Common myeloid progenitor, CD34-positive (primary cell): ENCODE measurements at regions not wholly inside any gene's neighbourhood (a gene's known extent, or its start where the extent isn't known, plus 50 kb on each side); places are given as distances from the start of the nearest gene placed in this dataset.

Experiments
- CTCF ChIA-PET: fragments of 350-600 bp; sonication (Branson Sonifier 250); formaldehyde crosslinking; loops from one replicate; lab custom pipeline; 2021; ENCODE audit warnings: antibody characterized with exemption; lab: Charles Lee
- POLR2A ChIA-PET: fragments of 350-600 bp; sonication (Branson Sonifier 250); formaldehyde crosslinking; loops from one replicate; lab custom pipeline; 2021; ENCODE audit warnings: antibody characterized with exemption; lab: Charles Lee
- DNase-seq, 3 donors: peaks; one replicate each; pipeline versions ENCODE4 v3.0.0 to v3.0.0-alpha.2; 2013
- H3K27ac ChIP-seq, 2 experiments: 1 replicate in 1 of 2; 2 replicates in 1 of 2; pipeline ENCODE4 v1.7.0; 2013; ENCODE audit warnings: inconsistent platforms in 2 of 2, low read length in 2 of 2, mild to moderate bottlenecking in 2 of 2, low read depth in 1 of 2, moderate library complexity in 1 of 2; ENCODE audit not compliant: severe bottlenecking in 2 of 2, insufficient read depth in 1 of 2, poor library complexity in 1 of 2
- H3K27me3 ChIP-seq, 5 experiments: replicated peaks in 2 of 5; 1 replicate in 3 of 5; 2 replicates in 2 of 5; pipeline versions ENCODE4 v1.6.1 to v1.7.0; 2013; ENCODE audit warnings: low read length in 4 of 5, mild to moderate bottlenecking in 2 of 5, moderate library complexity in 2 of 5, inconsistent platforms in 1 of 5; ENCODE audit not compliant: insufficient read depth in 5 of 5, control insufficient read depth in 4 of 5
- H3K36me3 ChIP-seq, 4 experiments: 1 replicate in 2 of 4; 2 replicates in 2 of 4; pipeline versions ENCODE4 v1.6.1 to v1.7.0; 2013; ENCODE audit warnings: low read length in 3 of 4, control low read depth in 1 of 4, mild to moderate bottlenecking in 1 of 4; ENCODE audit not compliant: control insufficient read depth in 4 of 4, insufficient read depth in 4 of 4
- H3K4me1 ChIP-seq, 4 experiments: 1 replicate in 3 of 4; 2 replicates in 1 of 4; pipeline versions ENCODE4 v1.6.1 to v1.7.1; 2013; ENCODE audit warnings: low read length in 3 of 4, mild to moderate bottlenecking in 3 of 4, control low read depth in 1 of 4, inconsistent platforms in 1 of 4, moderate library complexity in 1 of 4; ENCODE audit not compliant: control insufficient read depth in 4 of 4, insufficient read depth in 4 of 4; ENCODE audit errors: control extremely low read depth in 1 of 4
- H3K4me3 ChIP-seq, 7 experiments: 1 replicate in 4 of 7; 2 replicates in 3 of 7; pipeline versions ENCODE4 v1.5.1 to v1.7.0; 2013; ENCODE audit warnings: mild to moderate bottlenecking in 7 of 7, low read length in 6 of 7, moderate library complexity in 6 of 7, inconsistent platforms in 2 of 7, low read depth in 2 of 7, control low read depth in 1 of 7; ENCODE audit not compliant: insufficient read depth in 4 of 7, control insufficient read depth in 1 of 7; ENCODE audit errors: extremely low read depth in 1 of 7
- H3K9me3 ChIP-seq, 5 experiments: 1 replicate in 4 of 5; 2 replicates in 1 of 5; pipeline versions ENCODE4 v1.6.1 to v1.7.1; 2013; ENCODE audit warnings: low read length in 4 of 5, mild to moderate bottlenecking in 2 of 5, inconsistent platforms in 1 of 5, low read depth in 1 of 5, moderate library complexity in 1 of 5; ENCODE audit not compliant: control insufficient read depth in 4 of 5, insufficient read depth in 2 of 5; ENCODE audit errors: control extremely low read depth in 1 of 5
- WGBS: methylation state at CpG from one replicate; pipeline ENCODE4 v1.1.5; 2013; ENCODE audit not compliant: insufficient coverage; 5-methylcytosine and 5-hydroxymethylcytosine counted together

DNA sequence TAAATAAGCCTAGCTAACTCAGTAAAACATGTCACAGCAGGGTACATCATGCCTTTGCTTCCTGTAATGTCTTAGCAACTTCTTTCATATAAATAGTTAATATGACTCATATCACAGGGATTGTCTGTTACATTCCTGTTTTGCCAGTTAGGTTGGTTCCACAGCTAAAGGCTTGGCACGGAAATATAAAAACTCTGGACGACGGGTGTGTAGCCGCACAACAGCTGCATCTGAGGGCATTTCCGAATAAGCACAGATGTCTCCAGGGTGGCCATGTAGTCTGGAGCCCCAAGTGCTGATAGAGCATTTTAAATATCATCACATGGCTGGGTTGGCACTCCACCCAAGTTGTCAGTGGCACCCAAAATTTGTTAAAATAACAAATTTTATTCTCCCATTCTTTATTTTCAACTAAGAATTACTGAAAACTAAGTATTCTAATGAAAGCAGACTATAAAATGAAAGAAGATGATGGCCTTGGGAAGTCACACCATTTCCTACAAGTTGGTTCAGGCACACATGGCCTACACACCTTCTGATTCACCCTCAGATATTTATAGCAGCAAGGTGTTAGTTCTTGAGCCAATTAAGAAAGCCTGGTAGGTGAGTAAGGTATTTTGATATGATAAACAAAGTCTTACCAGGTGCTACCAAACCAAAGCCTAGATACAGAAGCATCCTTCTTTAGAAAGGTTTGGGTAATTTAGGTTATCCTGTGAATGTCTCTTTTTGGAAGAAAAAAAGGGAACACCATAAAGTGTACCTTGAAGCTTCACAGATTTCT is 61.8 kb upstream of the STK17B start:
- ChIA-PET POLR2A (no interaction called here), CTCF (interaction anchor here (0.7 to 2.1 kb wide), 10 partner anchors 9 to 156 kb away, joined by 3 to 9 read pairs (median 3); no protein-coding TSS in a partner anchor)
- H3K27ac ChIP-seq, result no peak overlapping the region
- H3K9me3 ChIP-seq, result no peaks in the 10 kb centered on the region
- no peaks in the 10 kb centered on the region for H3K36me3 ChIP-seq
- H3K4me1 ChIP-seq, result peaks cover 7 to 38% (median 18%) of the 10 kb centered on the region in 4 experiments
- no peaks in the 10 kb centered on the region for H3K27me3 ChIP-seq
- H3K4me3 ChIP-seq, result no peak overlapping the region
- DNase-seq, result peak in 1 of 3 donors; percentile 24
- 100% methylated on average over 5 of the region's 5 CpGs for WGBS

DNA sequence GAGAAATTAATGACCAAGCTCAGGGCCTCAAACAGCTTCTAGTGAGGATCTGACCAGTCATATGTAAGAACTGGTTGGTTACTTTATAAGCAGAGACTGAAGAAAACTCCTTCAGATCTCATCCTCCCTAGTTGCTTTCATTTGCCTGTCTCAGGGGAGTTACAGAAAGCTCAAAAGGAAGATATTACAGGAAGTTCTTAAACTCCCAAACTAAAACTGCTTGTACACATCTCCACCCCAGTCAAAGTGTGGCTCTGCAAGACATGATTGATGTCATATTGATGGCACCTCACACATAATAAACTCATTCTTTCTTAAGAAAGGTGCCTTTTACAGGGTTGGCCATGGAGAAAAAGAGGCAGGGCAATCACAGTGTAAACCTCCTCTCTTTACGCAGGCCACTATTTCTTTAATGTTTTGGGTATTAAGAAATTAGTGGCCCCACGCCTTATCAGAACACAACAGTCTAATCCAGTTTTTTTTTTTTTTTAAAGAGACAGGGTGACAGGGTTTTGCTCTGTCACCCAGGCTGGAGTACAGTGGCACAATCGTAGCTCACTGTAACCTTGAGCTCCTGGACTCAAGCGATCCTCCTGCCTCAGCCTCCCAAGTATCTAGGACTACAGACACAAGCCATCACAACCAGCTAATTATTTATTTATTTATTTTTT is 62.6 kb upstream of the STK17B start:
- peak overlapping the region in 1 of 2 experiments; percentile 11 for H3K27ac ChIP-seq
- no peaks in the 10 kb centered on the region for H3K9me3 ChIP-seq
- no CpG with 5 or more reads among the region's 4 CpGs for WGBS
- peaks cover 14 to 40% (median 25%) of the 10 kb centered on the region in 4 experiments for H3K4me1 ChIP-seq
- peak in 1 of 3 donors; percentile 44 for DNase-seq
- ChIA-PET CTCF (interaction anchor here (0.8 to 2.1 kb wide), 8 partner anchors 15 to 156 kb away, joined by 3 to 9 read pairs (median 3); no protein-coding TSS in a partner anchor), POLR2A (no interaction called here)
- no peaks in the 10 kb centered on the region for H3K36me3 ChIP-seq
- no peak overlapping the region for H3K4me3 ChIP-seq
- no peaks in the 10 kb centered on the region for H3K27me3 ChIP-seq

DNA sequence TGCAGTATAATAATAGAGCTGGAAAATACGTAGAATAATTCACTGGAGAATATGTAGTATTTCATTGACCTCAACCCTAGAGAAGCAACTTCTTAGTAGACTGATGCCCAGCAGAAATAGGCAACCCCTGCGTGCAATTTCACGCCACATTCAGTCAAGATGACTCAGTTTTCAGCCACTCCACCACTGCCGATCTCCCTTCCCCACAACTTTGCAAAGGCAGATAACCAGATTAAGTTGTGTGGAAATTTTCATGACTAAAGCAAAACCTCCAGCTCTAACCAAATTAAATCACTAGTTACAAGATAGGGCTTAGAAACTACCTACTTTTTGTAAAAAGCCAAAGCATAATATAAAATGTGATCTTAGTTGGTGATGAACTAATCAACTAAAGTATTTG is 63.3 kb upstream of the STK17B start:
- no peaks in the 10 kb centered on the region for H3K27me3 ChIP-seq
- H3K36me3 ChIP-seq, result no peaks in the 10 kb centered on the region
- H3K27ac ChIP-seq, result no peak overlapping the region
- 87% methylated on average over 3 of the region's 4 CpGs for WGBS
- H3K9me3 ChIP-seq, result no peaks in the 10 kb centered on the region
- POLR2A ChIA-PET, result no interaction called here
- DNase-seq, result peak in 2 of 3 donors; percentile 65 to 69
- no peak overlapping the region for H3K4me3 ChIP-seq
- CTCF ChIA-PET, result interaction anchor here (0.8 to 2.1 kb wide), 5 partner anchors 42 to 157 kb away, joined by 3 to 9 read pairs (median 3); no protein-coding TSS in a partner anchor
- H3K4me1 ChIP-seq, result peaks cover 21 to 42% (median 27%) of the 10 kb centered on the region in 4 experiments

DNA sequence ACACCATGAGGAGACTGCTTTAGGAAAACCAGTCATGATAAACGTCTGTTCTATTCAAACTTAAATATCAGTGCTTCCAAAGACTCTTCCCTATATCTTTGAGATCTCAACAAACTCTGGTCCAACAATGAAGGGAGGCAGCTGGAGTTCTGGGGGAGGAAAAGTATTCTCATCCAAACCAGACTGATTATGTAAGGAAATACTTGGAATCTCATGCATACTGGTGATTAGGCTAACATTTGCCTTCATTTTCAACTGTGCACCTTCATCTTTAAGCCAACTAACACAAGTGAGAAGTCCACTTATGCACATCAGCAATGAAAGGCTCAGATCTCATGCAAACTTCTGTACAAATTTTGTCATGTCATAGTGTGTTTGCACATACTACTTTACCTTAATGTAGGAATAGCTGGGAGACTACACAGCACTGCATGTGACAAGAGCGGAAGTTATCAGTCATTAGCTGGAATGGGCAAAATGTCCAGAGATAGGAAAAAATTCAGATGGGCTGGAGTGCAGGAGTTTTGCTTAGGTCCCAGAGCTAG is 67.5 kb upstream of the STK17B start:
- Histone ChIP-seq H3K9me3 (no peaks in the 10 kb centered on the region), H3K4me3 (no peak overlapping the region), H3K36me3 (no peaks in the 10 kb centered on the region), H3K27me3 (no peaks in the 10 kb centered on the region), H3K4me1 (peaks cover 37 to 59% (median 43%) of the 10 kb centered on the region in 4 experiments), H3K27ac (no peak overlapping the region)
- 100% methylated on average over 2 of the region's 2 CpGs for WGBS
- CTCF ChIA-PET, result interaction anchor here (0.7 to 2.6 kb wide), 16 partner anchors 9 to 162 kb away, joined by 3 to 8 read pairs (median 3); no protein-coding TSS in a partner anchor
- DNase-seq, result peak in 1 of 3 donors; percentile 22
- POLR2A ChIA-PET, result interaction anchor here (1.6 kb wide), 1 partner anchor 37 kb away, joined by 6 read pairs; no protein-coding TSS in a partner anchor

- ChIA-PET CTCF (interaction anchor here (0.9 to 2.6 kb wide), 13 partner anchors 9 to 105 kb away, joined by 3 to 8 read pairs (median 3); no protein-coding TSS in a partner anchor), POLR2A (interaction anchor here (0.6 to 1.6 kb wide), 4 partner anchors 23 to 105 kb away, joined by 3 to 6 read pairs (median 3); no protein-coding TSS in a partner anchor)
- WGBS, result 12% methylated on average over 4 of the region's 10 CpGs
- Histone ChIP-seq H3K9me3 (no peaks in the 10 kb centered on the region), H3K27me3 (no peaks in the 10 kb centered on the region), H3K4me1 (peaks cover 35 to 49% (median 42%) of the 10 kb centered on the region in 4 experiments), H3K36me3 (no peaks in the 10 kb centered on the region), H3K4me3 (peak overlapping the region in 6 of 7 experiments; percentile 3 to 52 (median 20)), H3K27ac (peak overlapping the region; percentile 74 to 80)
- peak; percentile 94 to 98 (median 97) for DNase-seq
Measured at GRCh38 chr2:196239622-196240587, 68.5 kb upstream of the STK17B start.

GRCh38 chr2:196241175-196241574 is 69.8 kb upstream of the STK17B start:
- H3K27ac ChIP-seq, result peak overlapping the region in 1 of 2 experiments; percentile 79
- no CpG with 5 or more reads among the region's 3 CpGs for WGBS
- CTCF ChIA-PET, result interaction anchor here (0.7 to 2.6 kb wide), 11 partner anchors 18 to 162 kb away, joined by 3 to 8 read pairs (median 4); partner anchors contain the start of gene STK17B
- H3K4me3 ChIP-seq, result peak overlapping the region in 3 of 7 experiments; percentile 12 to 16 (median 12)
- DNase-seq, result peak in 1 of 3 donors; percentile 20
- H3K4me1 ChIP-seq, result peaks cover 35 to 60% (median 42%) of the 10 kb centered on the region in 4 experiments
- no peaks in the 10 kb centered on the region for H3K27me3 ChIP-seq
- no peaks in the 10 kb centered on the region for H3K9me3 ChIP-seq
- POLR2A ChIA-PET, result interaction anchor here (1.1 kb wide), 1 partner anchor 106 kb away, joined by 3 read pairs; no protein-coding TSS in a partner anchor
- no peaks in the 10 kb centered on the region for H3K36me3 ChIP-seq
